ENCODE measurements at regions not wholly inside any gene's neighbourhood (a gene's known extent, or its start where the extent isn't known, plus 50 kb on each side); places are given as distances from the start of the nearest gene placed in this dataset.

- H3K9me3 Mint-ChIP-seq, result no peaks in the 10 kb centered on the region; the same call in 2 of the 3 replicates
- no peaks in the 10 kb centered on the region for H3F3A ChIP-seq (replicated peaks; ENCODE audit: low read depth)
- ATAC-seq (no peak), DNase-seq (ENCODE audit: low spot score) (no peak)
- no peak overlapping the region for H3K4me3 Mint-ChIP-seq
- H3K4me3 ChIP-seq, result no peak overlapping the region
- H3K4me1 Mint-ChIP-seq, result peaks cover 4% of the 10 kb centered on the region; the same call in 2 of the 3 replicates
- no peaks in the 10 kb centered on the region for H3K9me2 ChIP-seq (ENCODE audit: insufficient read depth)
- H2AFZ ChIP-seq, result no peak overlapping the region
- TF ChIP-seq ETS1 (IDR thresholded peaks at IDR 0.05) (no peak), CREB1 (CRISPR knock-in tag; IDR thresholded peaks at IDR 0.05; ENCODE audit: low read depth) (no peak), EZH2phosphoT487 (IDR thresholded peaks at IDR 0.05; ENCODE audit: unreplicated experiment) (no peak), REST (IDR thresholded peaks at IDR 0.05; ENCODE audit: unreplicated experiment) (no peak), STAT1 (IDR thresholded peaks at IDR 0.05; ENCODE audit: unreplicated experiment) (no peak)
- no peaks in the 10 kb centered on the region for H3K27me3 ChIP-seq (ENCODE audit: insufficient read depth)
- no peak overlapping the region for H3K27ac Mint-ChIP-seq
- H3K36me3 Mint-ChIP-seq (ENCODE audit: low read depth), result no peaks in the 10 kb centered on the region
- H3K27me3 Mint-ChIP-seq (ENCODE audit: insufficient read depth, low read depth, poor library complexity), result no peaks in the 10 kb centered on the region
- H3K4me1 ChIP-seq (ENCODE audit: insufficient read depth), result no peaks in the 10 kb centered on the region
- H3K36me3 ChIP-seq (ENCODE audit: insufficient read depth), result no peaks in the 10 kb centered on the region
- H4K20me1 ChIP-seq (replicated peaks; ENCODE audit: insufficient read depth), result no peaks in the 10 kb centered on the region
- no peak overlapping the region for H3K27ac ChIP-seq (ENCODE audit: low read depth)
- H3K79me2 ChIP-seq (replicated peaks; ENCODE audit: insufficient read depth), result no peaks in the 10 kb centered on the region
- no peak overlapping the region for H3K4me2 ChIP-seq
Measured at GRCh38 chr6:120279466-120280167, 930.1 kb upstream of the MAN1A1 start.

- ATAC-seq, result no peak
- H3K27me3 Mint-ChIP-seq (ENCODE audit: insufficient read depth, low read depth, poor library complexity), result no peaks in the 10 kb centered on the region
- H3K9me3 Mint-ChIP-seq, result no peaks in the 10 kb centered on the region; the same call in 2 of the 3 replicates
- H3K4me1 ChIP-seq (ENCODE audit: insufficient read depth), result no peaks in the 10 kb centered on the region
- H3K36me3 Mint-ChIP-seq (ENCODE audit: low read depth), result no peaks in the 10 kb centered on the region
- H3K9me2 ChIP-seq (ENCODE audit: insufficient read depth), result no peaks in the 10 kb centered on the region
- peaks cover 4% of the 10 kb centered on the region; the same call in 2 of the 3 replicates for H3K4me1 Mint-ChIP-seq
- H3K4me2 ChIP-seq, result no peak overlapping the region
- H3K27ac ChIP-seq (ENCODE audit: low read depth), result no peak overlapping the region
- H3K79me2 ChIP-seq (replicated peaks; ENCODE audit: insufficient read depth), result no peaks in the 10 kb centered on the region
- no peak overlapping the region for H3K4me3 Mint-ChIP-seq
- no peak overlapping the region for H3K4me3 ChIP-seq
- no peak overlapping the region for H3K27ac Mint-ChIP-seq
- no peak for DNase-seq (ENCODE audit: low spot score)
- H3K36me3 ChIP-seq (ENCODE audit: insufficient read depth), result no peaks in the 10 kb centered on the region
- no peak overlapping the region for H2AFZ ChIP-seq
- H3K27me3 ChIP-seq (ENCODE audit: insufficient read depth), result no peaks in the 10 kb centered on the region
- H4K20me1 ChIP-seq (replicated peaks; ENCODE audit: insufficient read depth), result no peaks in the 10 kb centered on the region
- H3F3A ChIP-seq (replicated peaks; ENCODE audit: low read depth), result no peaks in the 10 kb centered on the region
- no peak for TF ChIP-seq ZNF331 (CRISPR knock-in tag; IDR thresholded peaks at IDR 0.05; ENCODE audit: low read depth)
- no peak for TF ChIP-seq REST (IDR thresholded peaks at IDR 0.05; ENCODE audit: unreplicated experiment)
- no peak for TF ChIP-seq NANOG (IDR thresholded peaks at IDR 0.05; ENCODE audit: borderline replicate concordance)
- no peak for TF ChIP-seq ZNF114 (CRISPR knock-in tag; IDR thresholded peaks at IDR 0.05)
- no peak for TF ChIP-seq ETS1 (IDR thresholded peaks at IDR 0.05)
- no peak for TF ChIP-seq EZH2phosphoT487 (IDR thresholded peaks at IDR 0.05; ENCODE audit: unreplicated experiment)
- TF ChIP-seq POLR2AphosphoS5 (IDR thresholded peaks at IDR 0.05; ENCODE audit: low read depth), result no peak
- TF ChIP-seq EZH2 (IDR thresholded peaks at IDR 0.05; ENCODE audit: low read depth, unreplicated experiment), result no peak
Measured at GRCh38 chr6:120278689-120279396, 929.3 kb upstream of the MAN1A1 start.
